HG02571 (cell line): ENCODE measurements at regions not wholly inside any gene's neighbourhood (a gene's known extent, or its start where the extent isn't known, plus 50 kb on each side); places are given as distances from the start of the nearest gene placed in this dataset.
"Not testable (repeated sequence)": the region's sequence is repeated elsewhere in the genome, so short reads cannot be mapped to it uniquely, and the experiment has no call there.

Source experiments
- ATAC-seq: cut with Tn5 transposase; IDR thresholded peaks from one replicate; pipeline ENCODE4 v1.9.1; 2021; ENCODE audit warnings: mild to moderate bottlenecking, moderate library complexity; ENCODE audit not compliant: unreplicated experiment

- ATAC-seq = no peak
These were observed 180.7 kb upstream of the CXCR4 start for GRCh38 chr2:136298631-136299030.

DNA sequence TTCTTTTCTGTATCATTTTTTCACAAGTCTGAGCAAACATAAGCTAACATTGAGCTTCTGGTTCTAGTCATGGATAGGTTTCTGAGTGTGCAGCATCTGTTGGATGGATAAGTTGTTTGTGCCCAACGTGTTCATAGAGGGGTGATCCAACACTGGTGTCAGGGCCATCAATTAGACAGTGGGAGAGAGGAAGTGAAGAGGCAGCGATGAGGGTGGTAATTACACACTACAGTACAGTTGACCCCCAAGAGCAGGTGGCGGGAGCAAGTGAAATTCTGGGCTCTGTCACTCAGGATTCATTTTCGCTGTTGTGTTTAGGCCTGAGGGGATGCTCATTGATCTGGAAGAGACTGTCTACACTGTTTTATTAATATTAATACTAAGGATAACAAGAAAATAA is 180.0 kb upstream of the CXCR4 start:
- no peak for ATAC-seq

GRCh38 chr2:136297312-136297711 is 179.4 kb upstream of the CXCR4 start:
- no peak for ATAC-seq

GRCh38 chr2:136295168-136295567 is 177.2 kb upstream of the CXCR4 start:
- no peak for ATAC-seq

- ATAC-seq = no peak
These were observed 173.9 kb upstream of the CXCR4 start for GRCh38 chr2:136291871-136292270.

DNA sequence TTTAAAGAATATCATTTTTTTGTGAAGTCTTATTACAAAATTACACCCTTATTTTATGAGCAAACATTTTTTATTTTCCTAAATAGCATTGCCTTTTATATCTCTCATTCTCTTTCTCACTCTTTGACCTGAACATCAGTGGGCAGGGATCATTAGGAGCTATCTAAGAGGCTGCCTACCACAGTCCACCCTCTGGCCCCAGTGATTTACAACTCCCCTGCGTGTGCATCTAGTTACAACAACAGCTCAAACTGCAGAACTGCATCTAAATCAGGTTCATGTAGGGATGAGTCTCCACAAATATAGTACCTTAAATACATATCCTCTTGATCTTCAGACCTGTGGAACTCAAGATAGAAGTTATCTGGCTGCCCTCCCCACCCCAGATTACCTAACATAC is 172.4 kb upstream of the CXCR4 start:
- no peak for ATAC-seq

DNA sequence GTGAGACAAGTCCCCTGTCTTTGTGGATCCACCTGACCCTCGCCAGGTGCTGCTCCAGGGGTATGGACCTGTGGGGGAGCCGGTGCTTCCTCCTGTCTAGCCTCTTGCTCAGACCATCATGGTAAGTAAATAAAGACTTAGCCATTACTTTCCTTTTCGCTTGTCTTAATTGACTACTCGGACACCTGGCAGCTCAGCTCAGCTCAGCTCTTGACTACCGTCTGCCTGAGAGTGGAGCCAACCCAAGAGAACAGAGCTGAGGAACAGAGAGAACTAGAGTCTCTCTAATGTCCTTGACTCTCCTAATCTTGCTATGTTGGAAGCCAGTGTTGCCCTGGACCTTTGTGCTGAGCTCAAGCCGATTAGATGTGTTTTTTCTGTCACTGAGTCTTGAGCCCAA is 170.3 kb upstream of the CXCR4 start:
- no peak for ATAC-seq

DNA sequence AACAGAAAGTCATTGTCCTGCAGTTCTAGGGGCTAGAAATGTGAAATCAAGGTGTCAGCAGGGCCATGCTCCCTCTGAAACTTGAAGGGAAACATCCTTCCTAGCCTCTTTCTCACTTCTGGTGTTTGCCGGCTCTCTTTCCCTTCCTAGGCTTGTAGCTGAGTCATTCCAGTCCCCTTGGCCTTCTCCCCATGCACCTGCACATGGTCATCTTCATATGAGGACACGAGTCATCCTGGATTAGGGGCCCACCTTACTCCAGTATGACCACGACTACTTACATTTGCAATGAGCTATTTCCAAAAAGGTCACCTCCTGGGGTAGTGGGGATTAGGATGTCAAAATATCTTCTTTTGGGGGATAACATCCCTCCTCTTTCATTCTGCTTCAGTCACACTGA is 168.5 kb upstream of the CXCR4 start:
- no peak for ATAC-seq

GRCh38 chr2:136284226-136285119 is 166.5 kb upstream of the CXCR4 start:
- ATAC-seq = peak; percentile 51

- ATAC-seq = no peak
These were observed 164.3 kb upstream of the CXCR4 start for GRCh38 chr2:136282251-136282650.

- no peak for ATAC-seq
These were observed 163.5 kb upstream of the CXCR4 start for GRCh38 chr2:136281281-136282114.

GRCh38 chr2:136266346-136266745 is 148.4 kb upstream of the CXCR4 start:
- not testable (repeated sequence) for ATAC-seq

DNA sequence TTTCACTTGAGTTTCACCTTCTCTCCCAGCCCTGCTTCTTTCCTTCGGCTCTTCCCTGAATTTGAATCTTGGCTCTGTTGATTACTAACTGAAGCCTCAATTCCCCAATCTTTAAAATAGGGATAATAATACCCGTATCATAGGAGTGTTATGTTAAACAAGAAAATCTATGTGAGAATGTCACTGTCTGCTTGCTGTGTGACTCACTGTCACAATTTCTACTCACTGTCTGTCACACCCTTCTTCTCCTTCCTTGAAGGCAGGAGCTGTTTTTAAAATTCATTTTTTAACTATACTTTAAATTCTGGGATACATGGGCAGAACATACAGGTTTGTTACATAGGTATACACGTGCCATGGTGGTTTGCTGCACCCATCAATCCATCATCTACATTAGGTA is 141.6 kb upstream of the CXCR4 start:
- ATAC-seq = no peak

DNA sequence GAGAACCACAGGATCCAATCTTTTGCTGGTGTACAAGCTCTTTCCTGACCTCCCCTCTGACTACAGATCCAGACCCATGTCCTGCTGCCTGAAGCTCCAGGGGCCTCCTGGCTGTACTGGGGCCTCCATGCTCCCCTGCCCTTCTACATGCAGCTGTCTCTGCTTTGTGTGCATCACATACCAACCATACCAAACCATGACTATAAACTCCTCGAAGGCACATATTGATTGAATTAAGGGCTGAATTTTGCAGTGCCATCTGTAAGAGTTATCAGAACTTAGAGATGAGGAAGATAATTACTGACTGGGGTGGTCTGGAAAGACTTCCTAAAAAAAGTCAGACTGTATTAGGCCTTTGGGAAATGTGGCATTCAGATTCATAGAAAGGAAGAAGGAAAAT is 139.9 kb upstream of the CXCR4 start:
- no peak for ATAC-seq

GRCh38 chr2:136255648-136256461 is 137.9 kb upstream of the CXCR4 start:
- ATAC-seq = no peak

DNA sequence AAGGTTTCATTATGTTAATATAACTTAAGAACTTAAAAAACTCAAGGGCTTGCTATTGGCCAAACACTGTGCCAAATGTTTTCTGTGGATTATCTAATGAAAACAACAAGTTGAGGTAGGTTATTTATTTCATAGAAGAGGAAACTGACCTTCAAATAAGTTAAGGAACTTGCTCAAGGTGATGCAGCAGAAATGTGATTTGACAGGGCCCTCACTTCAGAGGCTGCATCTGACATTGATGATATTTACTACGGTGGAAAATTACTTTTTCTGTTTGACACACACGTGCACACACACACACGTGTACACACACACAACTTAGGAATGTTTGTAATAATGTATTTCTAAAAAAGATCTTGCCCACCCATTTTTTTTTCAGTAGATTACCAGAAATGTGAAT is 137.2 kb upstream of the CXCR4 start:
- ATAC-seq = no peak

DNA sequence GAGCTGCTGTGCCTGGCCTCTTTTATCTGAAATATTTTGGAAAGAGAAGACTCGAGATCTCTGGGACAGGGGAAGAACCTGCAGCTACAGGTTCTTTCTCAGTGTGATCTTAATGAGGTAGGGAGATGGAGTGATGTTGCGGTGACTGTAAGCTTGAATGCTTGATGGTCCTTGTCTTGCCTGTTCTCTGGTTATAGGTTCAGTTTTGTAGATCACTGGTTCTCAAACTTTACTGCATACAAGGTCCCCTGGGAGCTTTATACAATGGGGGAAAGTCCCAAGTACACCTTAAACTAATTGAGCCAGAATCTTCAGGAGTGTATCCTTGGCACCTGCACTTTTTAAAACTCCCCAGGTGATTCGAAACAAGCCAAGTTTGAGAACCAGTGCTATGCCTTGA is 136.7 kb upstream of the CXCR4 start:
- ATAC-seq = no peak

DNA sequence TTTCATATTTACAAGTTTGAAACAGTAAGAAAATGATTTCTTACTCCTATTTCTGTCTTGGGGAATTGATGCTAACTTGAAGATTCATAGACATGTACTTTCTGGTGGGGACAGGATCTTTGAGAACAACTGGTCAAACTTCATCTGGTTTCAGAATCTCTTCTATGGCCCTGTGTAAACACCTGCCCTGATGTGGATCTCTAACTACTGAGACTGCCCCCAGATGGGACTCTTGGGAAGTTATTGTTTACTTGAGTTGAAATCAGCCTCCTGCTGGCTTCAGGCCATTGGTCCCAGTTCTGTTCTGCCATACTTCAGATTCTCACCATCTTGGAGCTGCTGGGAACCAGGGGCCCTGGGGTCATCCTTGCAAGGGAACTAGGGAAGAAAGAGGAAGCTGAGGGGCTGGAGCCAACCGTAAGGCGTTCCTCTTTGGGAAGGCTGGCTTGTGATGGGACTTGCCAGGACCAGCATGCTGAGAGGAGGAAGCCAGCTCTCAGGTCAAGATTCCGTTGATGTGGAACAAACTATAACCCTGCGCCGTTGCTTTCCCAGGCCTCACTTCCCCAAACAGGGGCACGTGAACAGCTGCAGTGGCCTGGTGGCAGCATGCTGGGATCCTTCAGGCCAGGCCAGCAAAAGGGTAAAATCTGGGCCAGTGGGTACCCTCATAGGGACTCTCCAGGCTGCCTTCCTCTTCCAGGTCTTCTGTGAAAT is 135.5 kb upstream of the CXCR4 start:
- ATAC-seq = peak; percentile 40

GRCh38 chr2:136251885-136252585 is 134.1 kb upstream of the CXCR4 start:
- no peak for ATAC-seq
